GM12873 (cell line): ENCODE measurements at regions not wholly inside any gene's neighbourhood (a gene's known extent, or its start where the extent isn't known, plus 50 kb on each side); places are given as distances from the start of the nearest gene placed in this dataset.

Experiments
- TF ChIP-seq, protein P1 (sequence below): IDR thresholded peaks from 2 replicates; pipeline ENCODE4 v1.5.1; 2012; ENCODE audit warnings: low read depth, mild to moderate bottlenecking, moderate library complexity, low read length, control low read depth; ENCODE audit not compliant: insufficient read depth; ENCODE audit errors: missing control alignments

DNA sequence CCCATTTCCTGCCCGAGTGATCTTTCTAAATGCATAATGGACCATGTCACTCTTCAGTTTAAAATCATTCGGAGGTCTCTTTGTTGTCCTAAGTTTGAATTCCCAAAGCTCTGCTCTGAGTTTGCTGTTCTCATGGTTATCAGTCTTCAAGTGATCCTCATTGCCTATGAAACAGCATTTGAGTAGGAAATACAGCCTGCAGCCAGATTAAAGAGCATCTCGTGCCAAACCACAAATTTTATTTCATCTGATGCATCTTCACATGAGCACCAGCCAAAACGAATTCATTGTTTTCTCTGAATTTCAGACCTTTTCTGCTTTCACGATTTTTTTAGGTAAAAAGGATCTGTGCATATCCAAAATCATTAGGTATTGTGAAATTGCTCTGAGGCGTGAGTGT is 299.6 kb downstream of the TDRD3 start:
- TF ChIP-seq, protein P1, sequence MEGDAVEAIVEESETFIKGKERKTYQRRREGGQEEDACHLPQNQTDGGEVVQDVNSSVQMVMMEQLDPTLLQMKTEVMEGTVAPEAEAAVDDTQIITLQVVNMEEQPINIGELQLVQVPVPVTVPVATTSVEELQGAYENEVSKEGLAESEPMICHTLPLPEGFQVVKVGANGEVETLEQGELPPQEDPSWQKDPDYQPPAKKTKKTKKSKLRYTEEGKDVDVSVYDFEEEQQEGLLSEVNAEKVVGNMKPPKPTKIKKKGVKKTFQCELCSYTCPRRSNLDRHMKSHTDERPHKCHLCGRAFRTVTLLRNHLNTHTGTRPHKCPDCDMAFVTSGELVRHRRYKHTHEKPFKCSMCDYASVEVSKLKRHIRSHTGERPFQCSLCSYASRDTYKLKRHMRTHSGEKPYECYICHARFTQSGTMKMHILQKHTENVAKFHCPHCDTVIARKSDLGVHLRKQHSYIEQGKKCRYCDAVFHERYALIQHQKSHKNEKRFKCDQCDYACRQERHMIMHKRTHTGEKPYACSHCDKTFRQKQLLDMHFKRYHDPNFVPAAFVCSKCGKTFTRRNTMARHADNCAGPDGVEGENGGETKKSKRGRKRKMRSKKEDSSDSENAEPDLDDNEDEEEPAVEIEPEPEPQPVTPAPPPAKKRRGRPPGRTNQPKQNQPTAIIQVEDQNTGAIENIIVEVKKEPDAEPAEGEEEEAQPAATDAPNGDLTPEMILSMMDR: no peak

DNA sequence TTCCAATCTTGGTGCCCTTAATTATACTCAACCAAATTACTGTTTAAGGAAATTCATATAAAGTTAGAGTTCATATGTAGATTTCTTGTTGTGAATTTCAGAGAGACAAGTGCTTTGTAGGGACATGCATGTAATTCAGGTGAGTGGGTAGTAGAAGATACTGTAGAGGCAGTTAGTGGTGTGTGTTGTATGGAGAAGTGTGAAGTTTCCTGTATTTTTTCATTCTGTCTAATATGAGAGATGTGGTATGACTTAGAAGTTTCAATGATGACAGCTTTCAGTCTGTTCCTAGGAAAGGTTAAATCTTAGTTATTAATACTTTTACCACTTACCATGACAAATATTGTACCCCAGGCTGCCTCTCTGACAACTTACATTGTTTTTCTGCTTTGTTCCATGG is 294.2 kb downstream of the TDRD3 start:
- TF ChIP-seq, protein P1: no peak

DNA sequence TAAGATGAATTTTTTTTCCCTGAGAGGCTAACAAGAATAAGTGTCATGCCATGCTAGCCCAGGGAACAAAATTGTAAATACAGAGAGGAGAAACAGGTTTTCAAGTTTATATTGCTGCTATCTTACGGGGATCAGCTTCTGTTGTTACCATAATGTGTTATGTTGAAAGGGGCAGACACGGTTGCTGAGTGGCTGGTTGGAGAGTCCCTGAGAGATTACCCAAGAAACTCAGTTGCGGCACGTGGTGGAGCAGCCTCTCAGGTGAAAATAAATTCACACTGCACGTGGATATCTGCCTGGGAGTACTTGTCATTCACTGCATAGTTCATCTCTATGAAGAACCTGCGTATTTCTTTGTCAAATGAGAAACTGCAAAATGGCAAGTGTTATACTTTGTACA is 293.6 kb downstream of the TDRD3 start:
- TF ChIP-seq, protein P1: no peak

DNA sequence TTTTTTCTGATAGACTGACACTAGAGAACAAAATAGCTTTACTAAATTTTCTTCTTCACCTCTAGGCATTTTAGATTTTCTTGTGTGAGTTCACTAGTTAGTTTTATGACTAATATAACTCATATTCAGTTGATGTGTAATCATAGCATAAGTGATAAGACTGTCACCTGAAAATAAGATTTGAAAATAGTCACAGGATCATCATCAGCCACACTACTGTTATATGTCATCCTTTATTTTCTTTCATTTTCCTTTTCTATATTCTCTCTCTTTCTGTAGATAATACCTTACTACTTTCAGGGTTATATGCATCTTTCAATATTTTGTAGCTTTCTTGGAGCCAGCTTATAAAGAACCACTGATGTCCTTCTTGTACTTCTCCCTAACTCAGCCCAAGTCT is 292.6 kb downstream of the TDRD3 start:
- TF ChIP-seq, protein P1: no peak

DNA sequence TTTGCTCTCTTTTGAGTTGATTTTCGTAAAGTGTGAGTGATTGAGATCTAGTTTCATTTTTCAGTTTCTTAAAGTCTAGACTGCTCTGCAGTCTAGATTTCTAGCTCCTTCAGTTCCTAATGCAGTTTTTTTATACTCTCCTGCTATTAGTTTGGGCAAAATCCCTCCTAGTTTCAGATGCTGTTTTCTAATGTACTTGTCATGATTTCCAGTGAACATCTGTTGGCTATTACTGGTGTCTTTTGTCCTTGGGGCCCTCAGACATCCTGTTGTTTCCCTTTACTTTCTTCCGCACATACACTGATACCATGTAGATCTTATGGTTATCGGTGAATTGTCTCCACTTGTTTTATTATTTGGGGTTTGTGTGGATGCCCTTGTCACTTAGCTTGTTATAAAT is 292.1 kb downstream of the TDRD3 start:
- TF ChIP-seq, protein P1: no peak

DNA sequence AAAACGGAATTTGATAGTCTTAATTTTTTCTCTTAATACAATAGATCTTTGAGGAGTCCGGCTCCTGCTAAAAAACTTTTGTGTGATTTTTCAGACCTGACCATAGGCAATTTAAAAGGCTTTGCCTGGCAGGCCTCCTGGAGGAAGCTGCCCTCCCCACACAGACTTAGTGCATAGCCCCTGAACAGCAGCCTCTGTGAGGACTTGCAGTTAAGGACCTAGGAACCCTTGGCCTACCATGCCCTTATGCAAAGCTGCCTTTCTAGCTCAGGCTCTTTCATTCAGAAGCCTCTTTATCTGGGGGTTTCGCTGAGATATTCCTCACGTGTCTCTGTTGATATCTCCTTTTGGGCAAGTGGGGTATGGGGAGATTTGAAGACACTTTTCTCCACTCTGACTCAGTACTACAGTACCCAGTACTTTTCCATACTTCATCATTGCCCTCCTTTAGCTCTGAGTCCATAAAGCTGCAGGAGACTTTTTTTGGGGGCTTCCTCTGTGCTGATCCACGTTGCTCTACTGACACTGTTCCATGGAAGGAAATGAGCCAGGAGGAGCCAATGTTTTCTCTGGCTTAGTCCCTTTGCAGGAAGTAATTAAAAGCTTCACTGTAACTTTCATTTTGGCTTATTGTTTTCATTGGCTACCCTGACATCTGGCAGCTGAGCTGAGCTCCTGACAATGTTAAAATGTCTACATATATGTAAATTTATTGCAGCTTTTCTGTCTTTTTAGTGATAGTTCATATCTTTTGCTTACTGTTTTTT is 283.1 kb downstream of the TDRD3 start:
- TF ChIP-seq, protein P1: no peak

DNA sequence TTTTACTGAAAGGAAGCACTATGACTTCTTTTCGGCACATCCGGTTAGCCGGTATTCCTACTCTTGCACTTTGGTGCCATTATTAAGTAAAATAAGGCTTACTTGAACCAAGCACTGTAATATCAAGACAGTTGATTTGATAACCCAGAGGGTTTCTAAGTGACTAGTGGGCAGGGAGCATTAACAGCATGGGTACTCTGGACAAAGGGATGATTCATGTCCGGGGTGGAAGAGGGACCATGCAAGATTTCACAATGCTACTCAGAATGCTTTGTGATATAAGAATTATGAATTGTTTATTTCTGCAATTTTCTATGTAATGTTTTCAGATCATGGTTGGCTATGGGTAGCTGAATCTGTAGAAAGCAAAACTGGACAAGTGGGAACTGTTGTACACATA is 282.1 kb downstream of the TDRD3 start:
- TF ChIP-seq, protein P1: no peak

DNA sequence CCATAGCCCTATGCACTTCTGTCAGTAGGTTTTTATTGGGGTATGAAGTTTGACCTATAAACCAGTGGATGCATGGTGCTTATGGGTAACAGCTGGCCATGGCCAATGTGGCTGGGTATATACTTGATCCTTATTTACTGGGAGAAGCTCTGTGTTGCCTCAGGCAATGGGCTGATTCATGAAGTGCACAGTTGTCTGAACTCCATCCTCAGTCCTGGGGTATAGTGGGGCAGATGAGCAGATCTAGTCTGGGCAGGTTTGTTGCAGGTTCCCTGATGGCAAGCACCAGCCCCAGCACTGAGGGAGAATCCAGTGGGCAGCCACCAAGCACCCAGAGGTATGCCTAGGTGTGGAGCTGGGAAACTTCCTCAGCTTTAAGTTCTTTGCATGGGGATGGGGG is 274.4 kb downstream of the TDRD3 start:
- TF ChIP-seq, protein P1: no peak
